WTC11 (cell line): ENCODE measurements at regions not wholly inside any gene's neighbourhood (a gene's known extent, or its start where the extent isn't known, plus 50 kb on each side); places are given as distances from the start of the nearest gene placed in this dataset.
"Not testable (repeated sequence)": the region's sequence is repeated elsewhere in the genome, so short reads cannot be mapped to it uniquely, and the experiment has no call there.

ENCODE experiments used
- ATAC-seq: fragments of 200-7000 bp; cut with Tn5 transposase; 2 replicates; pipeline ENCODE4 v1.10.0; 2021; ENCODE audit warnings: mild to moderate bottlenecking, moderate library complexity
- CTCF ChIA-PET: fragments of 300-600 bp; sonication (Branson Sonifier 250); formaldehyde crosslinking; loops from one replicate; lab custom pipeline; 2021; ENCODE audit warnings: antibody characterized with exemption; lab: Charles Lee
- POLR2A ChIA-PET: fragments of 350-600 bp; sonication (Branson Sonifier 250); formaldehyde crosslinking; loops from one replicate; lab custom pipeline; 2021; ENCODE audit warnings: antibody characterized with exemption; lab: Charles Lee
- DNase-seq: peaks from one replicate; pipeline ENCODE4 v3.0.0; 2021; ENCODE audit warnings: low spot score
- H3K27ac Mint-ChIP-seq: 2 replicates; pipeline ENCODE4 v1.8.0; 2021; ENCODE audit warnings: mixed read lengths
- H3K27me3 Mint-ChIP-seq: 2 replicates; pipeline ENCODE4 v1.8.0; 2021; ENCODE audit warnings: low read depth, mild to moderate bottlenecking, moderate library complexity, mixed read lengths
- H3K36me3 Mint-ChIP-seq: 2 replicates; pipeline ENCODE4 v1.8.0; 2021; ENCODE audit warnings: mixed read lengths
- H3K4me1 Mint-ChIP-seq: 2 replicates; pipeline ENCODE4 v1.8.0; 2022; ENCODE audit warnings: mixed read lengths
- H3K4me3 Mint-ChIP-seq: 2 replicates; pipeline ENCODE4 v1.8.0; 2021; ENCODE audit warnings: mild to moderate bottlenecking, moderate library complexity, mixed read lengths
- H3K9me3 Mint-ChIP-seq: 2 replicates; pipeline ENCODE4 v1.8.0; 2021; ENCODE audit warnings: mixed read lengths
- CTCF ChIP-seq: fragments of 200-600 bp; IDR thresholded peaks from 2 replicates; pipeline ENCODE4 v1.8.0; 2022; ENCODE audit warnings: antibody characterized with exemption
- KAT7 ChIP-seq: sonication (generic); formaldehyde crosslinking; IDR thresholded peaks from 2 replicates; pipeline ENCODE4 v1.8.1; 2023; ENCODE audit warnings: missing genetic modification reagents, mild to moderate bottlenecking, borderline replicate concordance
- NFATC4 ChIP-seq: fragments of 250-450 bp; sonication (Bioruptor Pico); IDR thresholded peaks from 2 replicates; pipeline ENCODE4 v1.9.0; 2021; ENCODE audit warnings: mild to moderate bottlenecking
- NR2C2 ChIP-seq: sonication (generic); formaldehyde crosslinking; IDR thresholded peaks from 2 replicates; pipeline ENCODE4 v1.8.0; 2022; ENCODE audit warnings: mild to moderate bottlenecking, missing genetic modification reagents
- PRDM15 ChIP-seq: sonication (generic); formaldehyde crosslinking; IDR thresholded peaks from 2 replicates; pipeline ENCODE4 v1.8.0; 2022; ENCODE audit warnings: missing genetic modification reagents
- PREB ChIP-seq: sonication (generic); formaldehyde crosslinking; IDR thresholded peaks from 2 replicates; pipeline ENCODE4 v1.8.1; 2022; ENCODE audit warnings: mild to moderate bottlenecking, missing genetic modification reagents, moderate library complexity, borderline replicate concordance
- SMAD3 ChIP-seq: sonication (generic); formaldehyde crosslinking; IDR thresholded peaks from 2 replicates; pipeline ENCODE4 v1.8.0; 2022; ENCODE audit warnings: missing genetic modification reagents, mild to moderate bottlenecking, borderline replicate concordance
- ZNF317 ChIP-seq: sonication (generic); formaldehyde crosslinking; IDR thresholded peaks from 2 replicates; pipeline ENCODE4 v1.8.1; 2023; ENCODE audit warnings: low read depth, mild to moderate bottlenecking, moderate library complexity, missing genetic modification reagents, borderline replicate concordance
- ZNF425 ChIP-seq: fragments of 250-450 bp; sonication (Bioruptor Pico); conservative IDR thresholded peaks from 2 replicates; pipeline ENCODE4 v1.9.0; 2021; ENCODE audit warnings: mild to moderate bottlenecking
- ZNF671 ChIP-seq: fragments of 250-450 bp; sonication (Bioruptor Pico); IDR thresholded peaks from 2 replicates; pipeline ENCODE4 v1.8.0; 2021; ENCODE audit warnings: mild to moderate bottlenecking

GRCh38 chrX:39693298-39693697 lies 404.5 kb downstream of the BCOR start (continued):
- TF ChIP-seq CTCF (no peak), PRDM15 (CRISPR knock-in tag) (no peak), KAT7 (no peak)
- TF ChIP-seq, all 79 proteins: peak for 0

GRCh38 chrX:39702636-39703035 lies 395.1 kb downstream of the BCOR start:
- H3K27me3 Mint-ChIP-seq, CTCF ChIA-PET, H3K4me3 Mint-ChIP-seq, DNase-seq, H3K9me3 Mint-ChIP-seq, H3K27ac Mint-ChIP-seq, H3K36me3 Mint-ChIP-seq, H3K4me1 Mint-ChIP-seq, POLR2A ChIA-PET, ATAC-seq: not testable (repeated sequence)

- no peaks in the 10 kb centered on the region for H3K27me3 Mint-ChIP-seq
- ATAC-seq (no peak), DNase-seq (no peak)
- no peaks in the 10 kb centered on the region for H3K36me3 Mint-ChIP-seq
- H3K9me3 Mint-ChIP-seq = peaks cover 6% of the 10 kb centered on the region; the same call in 1 of the 2 replicates
- H3K4me3 Mint-ChIP-seq = no peak overlapping the region
- TF ChIP-seq ZNF671 (CRISPR knock-in tag) (no peak), NR2C2 (CRISPR knock-in tag) (no peak), PREB (CRISPR knock-in tag) (no peak), NFATC4 (CRISPR knock-in tag) (no peak), SMAD3 (CRISPR knock-in tag) (no peak), ZNF317 (no peak), ZNF425 (CRISPR knock-in tag) (no peak), PRDM15 (CRISPR knock-in tag) (no peak)
- ChIA-PET POLR2A (no interaction called here), CTCF (no interaction called here)
- no peaks in the 10 kb centered on the region for H3K4me1 Mint-ChIP-seq
- H3K27ac Mint-ChIP-seq = no peak overlapping the region
Observed at GRCh38 chrX:39703307-39703706, 394.5 kb downstream of the BCOR start.
